HCT116 (cell line): ENCODE measurements at regions not wholly inside any gene's neighbourhood (a gene's known extent, or its start where the extent isn't known, plus 50 kb on each side); places are given as distances from the start of the nearest gene placed in this dataset.

Source experiments
- CEBPB ChIP-seq: IDR thresholded peaks from 2 replicates; pipeline ENCODE4 v1.6.1; 2012; ENCODE audit warnings: low read depth
- EZH2 ChIP-seq: fragments of 200-600 bp; sonication (generic); IDR thresholded peaks from 2 replicates; pipeline ENCODE4 v1.6.1; 2017; ENCODE audit warnings: antibody characterized with exemption, mixed run types
- EZH2phosphoT487 ChIP-seq: fragments of 200-600 bp; IDR thresholded peaks from 2 replicates; pipeline ENCODE4 v1.6.1; 2018; ENCODE audit warnings: antibody characterized with exemption, borderline replicate concordance
- POLR2A ChIP-seq: IDR thresholded peaks from 2 replicates; pipeline ENCODE4 v1.7.0; 2011; ENCODE audit warnings: borderline replicate concordance; ENCODE audit not compliant: insufficient read depth, insufficient read length; ENCODE audit errors: extremely low read depth
- POLR2AphosphoS5 ChIP-seq: IDR thresholded peaks from 2 replicates; pipeline ENCODE4 v1.6.1; 2011; ENCODE audit warnings: mild to moderate bottlenecking, low read depth, low read length, moderate library complexity
- RAD21 ChIP-seq: IDR thresholded peaks from 2 replicates; pipeline ENCODE4 v1.6.1; 2012; ENCODE audit warnings: low read depth, mild to moderate bottlenecking
- SP1 ChIP-seq: IDR thresholded peaks from 2 replicates; pipeline ENCODE4 v1.6.1; 2012; ENCODE audit warnings: low read depth
- ZNF274 ChIP-seq: fragments of 200-500 bp; sonication (Bioruptor generic); IDR thresholded peaks from 2 replicates; pipeline ENCODE4 v1.6.1; 2014; ENCODE audit warnings: mild to moderate bottlenecking, low read depth, low read length, inconsistent platforms
- TF ChIP-seq, protein P1 (sequence below), 3 experiments: fragments of 200-600 bp in 1 of 3; sonication (generic) in 1 of 3; IDR thresholded peaks in 2 of 3; conservative IDR thresholded peaks in 1 of 3; 2 replicates each; pipeline ENCODE4 v1.5.1; 2012 to 2017; ENCODE audit warnings: low read depth in 2 of 3, low read length in 2 of 3, antibody characterized with exemption in 1 of 3, borderline replicate concordance in 1 of 3, control low read depth in 1 of 3, mild to moderate bottlenecking in 1 of 3, mixed read lengths in 1 of 3, mixed run types in 1 of 3, moderate library complexity in 1 of 3; ENCODE audit not compliant: insufficient read depth in 1 of 3

DNA sequence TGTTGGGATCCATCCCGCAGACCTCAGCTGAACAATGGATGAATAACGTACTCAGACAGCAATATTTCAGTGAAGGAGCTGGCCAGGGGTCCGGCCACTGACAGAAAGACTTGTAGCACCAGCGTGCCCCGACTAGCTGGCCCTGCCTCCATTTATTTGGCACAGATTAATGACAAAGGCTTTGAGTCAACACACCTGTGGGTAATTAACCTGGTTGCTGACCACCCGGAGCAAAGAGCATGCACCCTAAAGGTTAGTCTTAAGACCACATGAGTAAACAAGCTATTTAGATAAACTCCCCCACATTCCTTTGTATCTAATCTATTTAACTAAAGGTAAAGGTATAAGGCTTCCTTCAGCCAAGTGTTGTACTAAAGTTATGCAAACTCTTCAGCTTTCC, 868.6 kb downstream of the LRFN5 start:
- TF ChIP-seq, protein P1, sequence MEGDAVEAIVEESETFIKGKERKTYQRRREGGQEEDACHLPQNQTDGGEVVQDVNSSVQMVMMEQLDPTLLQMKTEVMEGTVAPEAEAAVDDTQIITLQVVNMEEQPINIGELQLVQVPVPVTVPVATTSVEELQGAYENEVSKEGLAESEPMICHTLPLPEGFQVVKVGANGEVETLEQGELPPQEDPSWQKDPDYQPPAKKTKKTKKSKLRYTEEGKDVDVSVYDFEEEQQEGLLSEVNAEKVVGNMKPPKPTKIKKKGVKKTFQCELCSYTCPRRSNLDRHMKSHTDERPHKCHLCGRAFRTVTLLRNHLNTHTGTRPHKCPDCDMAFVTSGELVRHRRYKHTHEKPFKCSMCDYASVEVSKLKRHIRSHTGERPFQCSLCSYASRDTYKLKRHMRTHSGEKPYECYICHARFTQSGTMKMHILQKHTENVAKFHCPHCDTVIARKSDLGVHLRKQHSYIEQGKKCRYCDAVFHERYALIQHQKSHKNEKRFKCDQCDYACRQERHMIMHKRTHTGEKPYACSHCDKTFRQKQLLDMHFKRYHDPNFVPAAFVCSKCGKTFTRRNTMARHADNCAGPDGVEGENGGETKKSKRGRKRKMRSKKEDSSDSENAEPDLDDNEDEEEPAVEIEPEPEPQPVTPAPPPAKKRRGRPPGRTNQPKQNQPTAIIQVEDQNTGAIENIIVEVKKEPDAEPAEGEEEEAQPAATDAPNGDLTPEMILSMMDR (IDR thresholded peaks at IDR 0.05 in 2 of 3, conservative IDR thresholded peaks at IDR 0.05 in 1 of 3; ENCODE audit: borderline replicate concordance in 1 of 3, insufficient read depth in 1 of 3, low read depth in 2 of 3, low read length in 2 of 3): no peak
- TF ChIP-seq RAD21 (no peak), EZH2 (no peak), CEBPB (no peak), SP1 (no peak), POLR2AphosphoS5 (no peak), POLR2A (no peak), ZNF274 (no peak), EZH2phosphoT487 (no peak)
